GM23338 (cell line): ENCODE measurements at regions not wholly inside any gene's neighbourhood (a gene's known extent, or its start where the extent isn't known, plus 50 kb on each side); places are given as distances from the start of the nearest gene placed in this dataset.

Experiments
- ATAC-seq: fragments of 200-7000 bp; cut with Tn5 transposase; 3 replicates; pipeline ENCODE4 v1.9.1; 2020
- DNase-seq: peaks from one replicate; pipeline ENCODE4 v3.0.0-alpha.2; 2015; ENCODE audit warnings: low spot score
- H2AFZ ChIP-seq: fragments of 200-600 bp; sonication (generic); 2 replicates; pipeline ENCODE4 v1.8.0; 2016; ENCODE audit warnings: antibody characterized with exemption, mild to moderate bottlenecking, moderate library complexity
- H3F3A ChIP-seq: fragments of 200-600 bp; sonication (generic); replicated peaks from 2 replicates; pipeline ENCODE4 v1.8.0; 2017; ENCODE audit warnings: antibody characterized with exemption, mixed run types, low read depth
- H3K27ac ChIP-seq: fragments of 200-600 bp; sonication (generic); 2 replicates; pipeline ENCODE4 v1.6.1; 2016; ENCODE audit warnings: low read depth
- H3K27me3 ChIP-seq: fragments of 200-600 bp; sonication (generic); 2 replicates; pipeline ENCODE4 v1.8.0; 2016; ENCODE audit warnings: mild to moderate bottlenecking, mixed run types, moderate library complexity; ENCODE audit not compliant: insufficient read depth
- H3K36me3 ChIP-seq: fragments of 200-600 bp; sonication (generic); 2 replicates; pipeline ENCODE4 v1.8.0; 2016; ENCODE audit warnings: mild to moderate bottlenecking; ENCODE audit not compliant: insufficient read depth
- H3K4me1 ChIP-seq: fragments of 200-600 bp; sonication (generic); 2 replicates; pipeline ENCODE4 v1.8.0; 2016; ENCODE audit warnings: mild to moderate bottlenecking, moderate library complexity; ENCODE audit not compliant: insufficient read depth
- H3K4me2 ChIP-seq: fragments of 200-600 bp; sonication (generic); 2 replicates; pipeline ENCODE4 v1.7.1; 2017; ENCODE audit warnings: mixed run types
- H3K4me3 ChIP-seq: fragments of 200-600 bp; sonication (generic); 2 replicates; pipeline ENCODE4 v1.6.1; 2016; ENCODE audit warnings: mixed run types
- H3K79me2 ChIP-seq: fragments of 200-600 bp; sonication (generic); replicated peaks from 2 replicates; pipeline ENCODE4 v1.8.0; 2017; ENCODE audit warnings: mild to moderate bottlenecking; ENCODE audit not compliant: insufficient read depth
- H3K9me2 ChIP-seq: fragments of 200-600 bp; sonication (generic); 2 replicates; pipeline ENCODE4 v1.8.0; 2017; ENCODE audit not compliant: insufficient read depth
- H4K20me1 ChIP-seq: fragments of 200-600 bp; sonication (generic); replicated peaks from 2 replicates; pipeline ENCODE4 v1.8.0; 2017; ENCODE audit warnings: mild to moderate bottlenecking; ENCODE audit not compliant: insufficient read depth
- H3K27ac Mint-ChIP-seq: 2 replicates; pipeline ENCODE4 v1.8.0; 2020; ENCODE audit warnings: inconsistent platforms, mild to moderate bottlenecking, moderate library complexity, mixed read lengths
- H3K27me3 Mint-ChIP-seq: 3 replicates; pipeline ENCODE4 v1.8.0; 2022; ENCODE audit warnings: low read depth, mild to moderate bottlenecking, moderate library complexity, mixed read lengths, inconsistent platforms; ENCODE audit not compliant: insufficient read depth, poor library complexity
- H3K36me3 Mint-ChIP-seq: 3 replicates; pipeline ENCODE4 v1.8.0; 2021; ENCODE audit warnings: low read depth, mild to moderate bottlenecking, inconsistent platforms, moderate library complexity, mixed read lengths
- H3K4me1 Mint-ChIP-seq: 3 replicates; pipeline ENCODE4 v1.8.0; 2020; ENCODE audit warnings: mild to moderate bottlenecking, inconsistent platforms, mixed read lengths
- H3K4me3 Mint-ChIP-seq: 3 replicates; pipeline ENCODE4 v1.8.0; 2021; ENCODE audit warnings: moderate library complexity, mild to moderate bottlenecking, inconsistent platforms, mixed read lengths
- H3K9me3 Mint-ChIP-seq: 3 replicates; pipeline ENCODE4 v1.8.0; 2020; ENCODE audit warnings: moderate library complexity, mild to moderate bottlenecking, inconsistent platforms, mixed read lengths
- CREB1 ChIP-seq: fragments of 250-450 bp; sonication (Bioruptor Pico); IDR thresholded peaks from 2 replicates; pipeline ENCODE4 v1.5.0; 2020; ENCODE audit warnings: low read depth, mild to moderate bottlenecking, moderate library complexity
- CTCF ChIP-seq, 2 experiments: fragments of 200-600 bp in 1 of 2; sonication (generic) in 1 of 2; conservative IDR thresholded peaks; 2 replicates each; pipeline versions ENCODE4 v1.5.1 to v1.6.1; 2016 to 2017; ENCODE audit warnings: antibody characterized with exemption in 2 of 2, low read depth in 2 of 2, mild to moderate bottlenecking in 2 of 2, moderate library complexity in 1 of 2
- ETS1 ChIP-seq: IDR thresholded peaks from 2 replicates; pipeline ENCODE4 v1.6.1; 2016; ENCODE audit warnings: antibody characterized with exemption
- EZH2 ChIP-seq: fragments of 200-600 bp; sonication (generic); IDR thresholded peaks from one replicate; pipeline ENCODE4 v1.8.0; 2017; ENCODE audit warnings: antibody characterized with exemption, mild to moderate bottlenecking, low read depth; ENCODE audit not compliant: unreplicated experiment
- EZH2phosphoT487 ChIP-seq: fragments of 200-600 bp; sonication (generic); IDR thresholded peaks from one replicate; pipeline ENCODE4 v1.8.1; 2018; ENCODE audit warnings: antibody characterized with exemption; ENCODE audit not compliant: unreplicated experiment
- NANOG ChIP-seq: IDR thresholded peaks from 2 replicates; pipeline ENCODE4 v1.6.1; 2016; ENCODE audit warnings: antibody characterized with exemption, borderline replicate concordance
- STAT1 ChIP-seq: IDR thresholded peaks from one replicate; pipeline ENCODE4 v1.6.1; 2016; ENCODE audit warnings: antibody characterized with exemption; ENCODE audit not compliant: unreplicated experiment
- ZNF331 ChIP-seq: fragments of 250-450 bp; sonication (Bioruptor Pico); IDR thresholded peaks from 2 replicates; pipeline ENCODE4 v1.5.0; 2020; ENCODE audit warnings: low read depth, mild to moderate bottlenecking, moderate library complexity
- ZNF462 ChIP-seq: fragments of 250-450 bp; sonication (Bioruptor Pico); IDR thresholded peaks from 2 replicates; pipeline ENCODE4 v1.5.0; 2020; ENCODE audit warnings: mild to moderate bottlenecking, moderate library complexity

DNA sequence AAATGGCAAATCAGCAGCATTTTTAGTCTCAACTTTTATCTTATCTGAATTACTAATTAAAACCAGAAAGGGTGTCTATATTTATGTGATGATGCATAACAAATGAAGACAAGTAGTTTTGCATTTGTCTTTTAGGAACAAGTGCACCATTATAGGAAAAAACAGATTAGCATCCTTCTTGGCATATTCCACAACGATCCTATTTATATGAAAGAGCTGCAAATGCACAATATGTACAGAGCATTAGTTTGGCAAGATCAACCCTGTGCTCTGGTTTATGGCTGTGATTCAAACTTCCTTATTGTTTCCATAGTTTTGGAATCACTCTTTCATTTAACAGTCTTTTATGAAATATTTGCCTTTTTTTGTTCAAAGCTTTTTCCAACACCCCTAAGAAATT, 486.8 kb downstream of the KCNH5 start:
- Histone ChIP-seq H4K20me1 (no peaks in the 10 kb centered on the region), H3K36me3 (no peaks in the 10 kb centered on the region), H3K4me3 (no peak overlapping the region), H3K9me2 (no peaks in the 10 kb centered on the region), H3K4me1 (no peaks in the 10 kb centered on the region), H3K79me2 (no peaks in the 10 kb centered on the region), H3K4me2 (no peak overlapping the region), H2AFZ (no peak overlapping the region), H3K27me3 (no peaks in the 10 kb centered on the region), H3K27ac (no peak overlapping the region), H3F3A (no peaks in the 10 kb centered on the region)
- H3K9me3 Mint-ChIP-seq, result peaks cover 6% of the 10 kb centered on the region; the same call in 2 of the 3 replicates
- no peak overlapping the region for H3K27ac Mint-ChIP-seq
- no peak for TF ChIP-seq NANOG
- no peak for TF ChIP-seq ETS1
- TF ChIP-seq CTCF (conservative IDR thresholded peaks at IDR 0.05; ENCODE audit: low read depth in 2 of 2), result no peak
- no peak for TF ChIP-seq EZH2phosphoT487
- TF ChIP-seq ZNF331 (CRISPR knock-in tag), result no peak
- no peak for TF ChIP-seq EZH2
- TF ChIP-seq ZNF462 (CRISPR knock-in tag), result no peak
- TF ChIP-seq CREB1 (CRISPR knock-in tag), result no peak
- TF ChIP-seq STAT1, result no peak
- H3K4me3 Mint-ChIP-seq, result no peak overlapping the region
- ATAC-seq, result no peak
- H3K36me3 Mint-ChIP-seq, result no peaks in the 10 kb centered on the region; the same call in 2 of the 3 replicates
- H3K4me1 Mint-ChIP-seq, result no peaks in the 10 kb centered on the region
- DNase-seq, result no peak
- H3K27me3 Mint-ChIP-seq, result no peaks in the 10 kb centered on the region
